GM12872 (cell line): ENCODE measurements at regions not wholly inside any gene's neighbourhood (a gene's known extent, or its start where the extent isn't known, plus 50 kb on each side); places are given as distances from the start of the nearest gene placed in this dataset.

Source experiments
- CTCF ChIP-seq: IDR thresholded peaks from 3 replicates; pipeline ENCODE4 v1.5.1; 2011; ENCODE audit warnings: low read depth, mild to moderate bottlenecking, low read length, moderate library complexity; ENCODE audit not compliant: insufficient read depth

GRCh38 chr4:156265407-156265806 lies 311.7 kb upstream of the CTSO start:
- no peak for TF ChIP-seq CTCF

GRCh38 chr4:156261230-156261629 lies 307.6 kb upstream of the CTSO start:
- no peak for TF ChIP-seq CTCF

- no peak for TF ChIP-seq CTCF
Measured at GRCh38 chr4:156255230-156256007, 301.8 kb upstream of the CTSO start.

GRCh38 chr4:156252358-156252921 lies 298.8 kb upstream of the CTSO start:
- TF ChIP-seq CTCF: no peak

DNA sequence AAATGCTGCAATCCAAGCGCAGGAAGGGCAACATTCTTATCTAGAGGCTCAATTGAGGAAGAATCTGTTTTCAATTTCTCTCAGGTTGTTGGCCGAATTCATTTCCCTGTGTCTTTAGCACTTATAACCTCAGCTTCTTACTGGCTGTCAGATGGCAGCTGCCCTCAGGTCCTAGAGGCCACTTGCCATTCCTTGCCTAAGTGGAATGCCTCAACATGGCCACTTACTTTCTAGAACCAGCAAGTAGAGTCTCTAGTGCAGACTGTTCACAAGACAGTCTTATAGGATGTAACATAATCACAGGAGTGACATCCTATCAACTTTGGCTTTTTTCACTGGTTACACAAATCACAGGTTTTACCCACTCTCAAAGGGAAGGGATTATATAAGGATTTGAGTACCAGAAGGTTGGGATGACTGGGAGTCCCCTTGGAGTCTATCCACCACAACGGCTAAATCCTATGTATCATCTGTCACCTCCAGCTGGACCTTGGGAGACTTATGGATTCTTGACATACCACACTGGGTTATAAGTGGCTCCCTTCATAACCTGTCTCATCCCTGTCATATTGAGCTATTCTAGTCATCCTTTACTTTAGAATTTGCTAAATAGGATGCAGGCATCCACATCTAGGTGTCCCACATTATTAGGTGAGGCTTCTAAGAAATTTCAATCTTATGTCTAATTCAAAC lies 297.9 kb upstream of the CTSO start:
- TF ChIP-seq CTCF: no peak

DNA sequence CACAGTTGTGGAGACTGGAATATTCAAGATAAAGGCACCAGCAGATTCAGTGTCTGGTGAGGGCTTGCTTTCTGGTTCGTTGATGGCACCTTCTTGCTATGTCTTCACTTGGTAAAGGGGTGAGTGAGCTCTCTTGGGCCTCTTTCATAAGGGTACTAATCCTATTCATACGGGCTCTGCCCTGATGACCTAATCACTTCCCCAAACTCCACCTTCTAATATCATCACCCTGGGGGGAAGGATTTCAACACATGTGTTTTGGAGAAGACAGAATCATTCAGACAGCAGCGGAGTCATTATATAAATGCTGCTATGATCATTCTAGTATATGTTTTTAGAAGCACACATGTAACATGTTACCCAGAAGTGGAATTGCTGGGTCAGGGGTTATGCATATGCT lies 295.3 kb upstream of the CTSO start:
- TF ChIP-seq CTCF: no peak

DNA sequence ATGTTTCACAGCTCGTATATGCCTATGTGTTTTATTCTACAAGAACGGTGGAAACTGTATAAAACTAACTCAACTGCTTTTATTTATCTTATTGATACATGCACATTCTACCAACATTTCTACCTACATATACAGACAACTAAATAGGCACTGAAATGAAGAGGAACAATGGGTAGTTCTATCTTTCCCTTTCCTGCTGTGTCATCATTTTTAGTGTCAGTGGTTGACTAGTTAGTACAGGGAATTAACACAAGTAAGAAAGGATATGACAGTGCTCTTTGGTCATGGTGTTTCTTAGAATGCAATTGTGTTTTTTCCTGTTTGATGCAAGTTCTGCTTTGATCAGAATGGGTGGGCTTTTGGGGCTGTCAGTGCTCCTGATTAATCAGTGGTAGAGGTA lies 293.8 kb upstream of the CTSO start:
- TF ChIP-seq CTCF: no peak
